ENCODE measurements at regions not wholly inside any gene's neighbourhood (a gene's known extent, or its start where the extent isn't known, plus 50 kb on each side); places are given as distances from the start of the nearest gene placed in this dataset.
"Not testable (repeated sequence)": the region's sequence is repeated elsewhere in the genome, so short reads cannot be mapped to it uniquely, and the experiment has no call there.

GRCh38 chr4:18155067-18156041 is 133.8 kb upstream of the LCORL start:
- no peak for DNase-seq (ENCODE audit: low read depth in 2 of 2, low spot score in 1 of 2)

- DNase-seq (ENCODE audit: low read depth in 2 of 2, low spot score in 1 of 2): no peak
These were observed 116.6 kb upstream of the LCORL start for GRCh38 chr4:18138076-18138665.

GRCh38 chr4:18134111-18134510 is 112.6 kb upstream of the LCORL start:
- DNase-seq (ENCODE audit: low read depth in 2 of 2, low spot score in 1 of 2): no peak

- no peak for DNase-seq (ENCODE audit: low read depth in 2 of 2, low spot score in 1 of 2)
These were observed 108.7 kb upstream of the LCORL start for GRCh38 chr4:18130256-18130655.

GRCh38 chr4:18128241-18128640 is 106.7 kb upstream of the LCORL start:
- DNase-seq (ENCODE audit: low read depth in 2 of 2, low spot score in 1 of 2): no peak

- DNase-seq (ENCODE audit: low read depth in 2 of 2, low spot score in 1 of 2): no peak
These were observed 105.5 kb upstream of the LCORL start for GRCh38 chr4:18127030-18127429.

- DNase-seq (ENCODE audit: low read depth in 2 of 2, low spot score in 1 of 2): no peak
These were observed 92.3 kb upstream of the LCORL start for GRCh38 chr4:18113710-18114331.

- DNase-seq (ENCODE audit: low read depth in 2 of 2, low spot score in 1 of 2): no peak
These were observed 89.5 kb upstream of the LCORL start for GRCh38 chr4:18111081-18111480.

- DNase-seq (ENCODE audit: low read depth in 2 of 2, low spot score in 1 of 2): no peak
These were observed 88.5 kb upstream of the LCORL start for GRCh38 chr4:18110099-18110498.

GRCh38 chr4:18109676-18110075 is 88.1 kb upstream of the LCORL start:
- no peak for DNase-seq (ENCODE audit: low read depth in 2 of 2, low spot score in 1 of 2)

GRCh38 chr4:18107848-18108528 is 86.4 kb upstream of the LCORL start:
- DNase-seq (ENCODE audit: low read depth in 2 of 2, low spot score in 1 of 2): not testable (repeated sequence)

GRCh38 chr4:18106620-18107019 is 85.1 kb upstream of the LCORL start:
- no peak for DNase-seq (ENCODE audit: low read depth in 2 of 2, low spot score in 1 of 2)

- DNase-seq (ENCODE audit: low read depth in 2 of 2, low spot score in 1 of 2): no peak
These were observed 83.8 kb upstream of the LCORL start for GRCh38 chr4:18105030-18106011.

GRCh38 chr4:18103876-18104605 is 82.5 kb upstream of the LCORL start:
- DNase-seq (ENCODE audit: low read depth in 2 of 2, low spot score in 1 of 2): no peak

- no peak for DNase-seq (ENCODE audit: low read depth in 2 of 2, low spot score in 1 of 2)
These were observed 79.1 kb upstream of the LCORL start for GRCh38 chr4:18100657-18101056.

GRCh38 chr4:18090447-18090846 is 68.9 kb upstream of the LCORL start:
- not testable (repeated sequence) for DNase-seq (ENCODE audit: low read depth in 2 of 2, low spot score in 1 of 2)

GRCh38 chr4:18082236-18082635 is 60.7 kb upstream of the LCORL start:
- no peak for DNase-seq (ENCODE audit: low read depth in 2 of 2, low spot score in 1 of 2)

- DNase-seq (ENCODE audit: low read depth in 2 of 2, low spot score in 1 of 2): no peak
These were observed 60.2 kb upstream of the LCORL start for GRCh38 chr4:18081708-18082107.

GRCh38 chr4:18077808-18078207 is 56.3 kb upstream of the LCORL start:
- DNase-seq (ENCODE audit: low read depth in 2 of 2, low spot score in 1 of 2): no peak
